ENCODE measurements at regions not wholly inside any gene's neighbourhood (a gene's known extent, or its start where the extent isn't known, plus 50 kb on each side); places are given as distances from the start of the nearest gene placed in this dataset.

- H3K4me3 ChIP-seq (ENCODE audit: low read depth, low read length) = no peak overlapping the region
- no peak for DNase-seq (ENCODE audit: low read depth)
- TF ChIP-seq CTCF (IDR thresholded peaks at IDR 0.05; ENCODE audit: insufficient read depth, low read length) = no peak
These were observed 826.1 kb upstream of the CNTN5 start for GRCh38 chr11:98194611-98195010.

GRCh38 chr11:98195300-98195699 is 825.4 kb upstream of the CNTN5 start:
- TF ChIP-seq CTCF (IDR thresholded peaks at IDR 0.05; ENCODE audit: insufficient read depth, low read length) = no peak

GRCh38 chr11:98207086-98207485 is 813.7 kb upstream of the CNTN5 start:
- TF ChIP-seq CTCF (IDR thresholded peaks at IDR 0.05; ENCODE audit: insufficient read depth, low read length) = no peak
- no peak overlapping the region for H3K4me3 ChIP-seq (ENCODE audit: low read depth, low read length)
- no peak for DNase-seq (ENCODE audit: low read depth)

More at GRCh38 chr11:98195300-98195699, 825.4 kb upstream of the CNTN5 start:
- H3K4me3 ChIP-seq (ENCODE audit: low read depth, low read length) = no peak overlapping the region
- no peak for DNase-seq (ENCODE audit: low read depth)

GRCh38 chr11:98227278-98227677 is 793.5 kb upstream of the CNTN5 start:
- no peak overlapping the region for H3K4me3 ChIP-seq (ENCODE audit: low read depth, low read length)
- DNase-seq (ENCODE audit: low read depth) = no peak
- no peak for TF ChIP-seq CTCF (IDR thresholded peaks at IDR 0.05; ENCODE audit: insufficient read depth, low read length)

DNA sequence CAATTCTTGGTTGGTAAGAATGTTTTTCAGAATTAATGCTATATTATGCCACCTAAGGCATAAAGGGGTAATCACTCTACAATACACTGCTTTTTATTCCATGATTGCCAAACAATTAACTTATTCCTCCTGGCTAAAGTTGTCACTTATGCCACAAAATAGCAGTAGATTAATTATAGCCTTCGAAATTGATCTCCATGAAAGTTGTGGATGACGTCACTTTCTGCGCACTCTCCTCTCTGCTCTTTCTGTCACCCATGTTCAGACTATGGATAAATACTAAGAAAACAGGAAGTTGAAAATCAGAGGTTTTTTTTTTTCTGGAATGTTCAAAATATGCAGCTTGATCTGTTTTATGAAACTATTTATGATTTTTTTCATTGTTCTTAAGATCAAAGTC is 790.1 kb upstream of the CNTN5 start:
- H3K4me3 ChIP-seq (ENCODE audit: low read depth, low read length) = no peak overlapping the region
- no peak for TF ChIP-seq CTCF (IDR thresholded peaks at IDR 0.05; ENCODE audit: insufficient read depth, low read length)
- DNase-seq (ENCODE audit: low read depth) = no peak

GRCh38 chr11:98234698-98235097 is 786.1 kb upstream of the CNTN5 start:
- H3K4me3 ChIP-seq (ENCODE audit: low read depth, low read length) = no peak overlapping the region
- no peak for TF ChIP-seq CTCF (IDR thresholded peaks at IDR 0.05; ENCODE audit: insufficient read depth, low read length)
- no peak for DNase-seq (ENCODE audit: low read depth)

GRCh38 chr11:98243897-98244296 is 776.9 kb upstream of the CNTN5 start:
- H3K4me3 ChIP-seq (ENCODE audit: low read depth, low read length) = no peak overlapping the region
- DNase-seq (ENCODE audit: low read depth) = no peak
- no peak for TF ChIP-seq CTCF (IDR thresholded peaks at IDR 0.05; ENCODE audit: insufficient read depth, low read length)

All from fibroblast of the aortic adventitia (primary cell).